ENCODE measurements at regions not wholly inside any gene's neighbourhood (a gene's known extent, or its start where the extent isn't known, plus 50 kb on each side); places are given as distances from the start of the nearest gene placed in this dataset.

DNA sequence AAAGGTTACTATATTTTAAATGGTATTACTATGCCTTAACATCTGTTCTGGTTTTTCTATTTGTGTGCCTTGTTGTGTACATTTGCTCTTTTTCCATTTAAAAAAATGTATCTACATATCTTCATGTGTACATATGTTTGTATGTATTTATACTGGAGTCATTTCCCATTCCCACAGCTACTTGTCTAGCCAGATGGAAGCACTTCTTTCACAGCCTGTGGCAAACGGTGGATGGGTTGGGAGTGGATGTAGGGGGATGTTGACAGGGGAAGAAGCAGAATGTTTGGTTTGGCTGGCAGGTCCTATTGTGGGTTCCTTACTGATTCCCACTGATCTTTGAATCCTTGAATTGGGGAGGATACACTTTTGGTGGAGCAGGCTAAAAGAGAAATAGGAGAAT lies 93.6 kb upstream of the CNTNAP4 start:
- TF ChIP-seq, protein P1, sequence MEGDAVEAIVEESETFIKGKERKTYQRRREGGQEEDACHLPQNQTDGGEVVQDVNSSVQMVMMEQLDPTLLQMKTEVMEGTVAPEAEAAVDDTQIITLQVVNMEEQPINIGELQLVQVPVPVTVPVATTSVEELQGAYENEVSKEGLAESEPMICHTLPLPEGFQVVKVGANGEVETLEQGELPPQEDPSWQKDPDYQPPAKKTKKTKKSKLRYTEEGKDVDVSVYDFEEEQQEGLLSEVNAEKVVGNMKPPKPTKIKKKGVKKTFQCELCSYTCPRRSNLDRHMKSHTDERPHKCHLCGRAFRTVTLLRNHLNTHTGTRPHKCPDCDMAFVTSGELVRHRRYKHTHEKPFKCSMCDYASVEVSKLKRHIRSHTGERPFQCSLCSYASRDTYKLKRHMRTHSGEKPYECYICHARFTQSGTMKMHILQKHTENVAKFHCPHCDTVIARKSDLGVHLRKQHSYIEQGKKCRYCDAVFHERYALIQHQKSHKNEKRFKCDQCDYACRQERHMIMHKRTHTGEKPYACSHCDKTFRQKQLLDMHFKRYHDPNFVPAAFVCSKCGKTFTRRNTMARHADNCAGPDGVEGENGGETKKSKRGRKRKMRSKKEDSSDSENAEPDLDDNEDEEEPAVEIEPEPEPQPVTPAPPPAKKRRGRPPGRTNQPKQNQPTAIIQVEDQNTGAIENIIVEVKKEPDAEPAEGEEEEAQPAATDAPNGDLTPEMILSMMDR (IDR thresholded peaks at IDR 0.05; ENCODE audit: poor library complexity): no peak
- TF ChIP-seq EZH2phosphoT487 (IDR thresholded peaks at IDR 0.05; ENCODE audit: low read depth, severe bottlenecking, unreplicated experiment) (no peak), EZH2 (IDR thresholded peaks at IDR 0.05; ENCODE audit: borderline replicate concordance) (no peak)

All from hepatocyte (in vitro differentiated cells).